ENCODE measurements at regions not wholly inside any gene's neighbourhood (a gene's known extent, or its start where the extent isn't known, plus 50 kb on each side); places are given as distances from the start of the nearest gene placed in this dataset.

GRCh38 chr5:16271851-16272250 lies 92.3 kb upstream of the MARCHF11 start:
- TF ChIP-seq CTCF (conservative IDR thresholded peaks at IDR 0.05 in 1 of 2, IDR thresholded peaks at IDR 0.05 in 1 of 2; ENCODE audit: extremely low read depth in 1 of 2, insufficient read depth in 1 of 2, low read depth in 1 of 2, low read length in 2 of 2) (no peak), EZH2 (IDR thresholded peaks at IDR 0.05; ENCODE audit: borderline replicate concordance, low read length) (no peak)

Data from mammary epithelial cell (primary cell).